GM23248 (cell line): ENCODE measurements at regions not wholly inside any gene's neighbourhood (a gene's known extent, or its start where the extent isn't known, plus 50 kb on each side); places are given as distances from the start of the nearest gene placed in this dataset.

ENCODE experiments used
- EZH2 ChIP-seq: fragments of 200-600 bp; sonication (generic); IDR thresholded peaks from 2 replicates; pipeline ENCODE4 v1.6.1; 2018; ENCODE audit warnings: antibody characterized with exemption, mild to moderate bottlenecking; ENCODE audit not compliant: insufficient read depth, poor library complexity, severe bottlenecking
- EZH2phosphoT487 ChIP-seq: fragments of 200-600 bp; sonication (generic); IDR thresholded peaks from 2 replicates; pipeline ENCODE4 v1.6.1; 2018; ENCODE audit warnings: antibody characterized with exemption, moderate library complexity, mild to moderate bottlenecking, low read depth; ENCODE audit not compliant: insufficient read depth

DNA sequence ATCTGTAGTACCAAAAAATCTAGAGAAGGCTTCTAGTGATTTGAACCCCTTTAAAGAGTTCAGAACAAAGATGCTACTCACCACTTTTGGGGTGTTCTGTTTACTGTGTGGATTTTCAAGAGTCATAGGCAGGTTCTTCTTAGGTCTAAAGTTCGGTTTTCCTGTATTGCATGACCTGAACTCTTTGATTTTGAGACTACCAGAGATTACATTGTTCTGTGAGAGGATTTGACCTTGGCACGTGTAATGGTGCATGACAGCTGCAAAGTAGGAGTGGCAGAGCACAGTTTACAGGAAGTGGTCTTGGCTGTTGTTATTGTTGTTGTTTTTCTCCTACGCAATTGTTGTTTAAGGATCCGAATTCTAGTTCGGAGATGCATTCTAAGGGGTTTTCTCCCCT lies 592.7 kb downstream of the EPHA7 start:
- TF ChIP-seq EZH2phosphoT487 = no peak
- TF ChIP-seq EZH2 = no peak
